Natural killer cell (primary cell): ENCODE measurements at regions not wholly inside any gene's neighbourhood (a gene's known extent, or its start where the extent isn't known, plus 50 kb on each side); places are given as distances from the start of the nearest gene placed in this dataset.

Experiments used
- ATAC-seq, 3 donors: fragments of 150-1000 bp in 2 of 3; fragments of 200-7000 bp in 1 of 3; cut with Tn5 transposase; 1 replicate in 1 of 3; 2 replicates in 2 of 3; pipeline ENCODE4 v1.10.0; 2021; ENCODE audit warnings: mild to moderate bottlenecking in 2 of 3, moderate library complexity in 2 of 3
- DNase-seq, 2 donors: peaks; one replicate each; pipeline versions ENCODE4 v3.0.0 to v3.0.0-alpha.2; 2013 to 2021; ENCODE audit warnings: mixed read lengths in 1 of 2
- H3K27ac ChIP-seq: one replicate; pipeline ENCODE4 v1.5.1; 2013; ENCODE audit warnings: mild to moderate bottlenecking, low read length
- H3K27me3 ChIP-seq: one replicate; pipeline ENCODE4 v1.6.1; 2013; ENCODE audit warnings: low read length; ENCODE audit not compliant: control insufficient read depth, insufficient read depth
- H3K36me3 ChIP-seq: one replicate; pipeline ENCODE4 v1.6.1; 2013; ENCODE audit warnings: low read length; ENCODE audit not compliant: control insufficient read depth, insufficient read depth
- H3K4me1 ChIP-seq: one replicate; pipeline ENCODE4 v1.6.1; 2013; ENCODE audit warnings: low read length; ENCODE audit not compliant: control insufficient read depth, insufficient read depth
- H3K4me3 ChIP-seq: one replicate; pipeline ENCODE4 v1.5.1; 2013; ENCODE audit warnings: low read length
- H3K9me3 ChIP-seq: one replicate; pipeline ENCODE4 v1.6.1; 2013; ENCODE audit warnings: low read length; ENCODE audit not compliant: control insufficient read depth, insufficient read depth
- H3K27ac Mint-ChIP-seq, 2 donors: one replicate each; pipeline ENCODE4 v1.8.0; 2022; ENCODE audit warnings: mild to moderate bottlenecking in 2 of 2, mixed read lengths in 2 of 2, moderate library complexity in 1 of 2
- H3K27me3 Mint-ChIP-seq, 2 donors: one replicate each; pipeline ENCODE4 v1.8.0; 2022; ENCODE audit warnings: low read depth in 2 of 2, mixed read lengths in 2 of 2
- H3K36me3 Mint-ChIP-seq: one replicate; pipeline ENCODE4 v1.8.0; 2022; ENCODE audit warnings: mixed read lengths
- H3K4me1 Mint-ChIP-seq, 2 donors: one replicate each; pipeline ENCODE4 v1.8.0; 2022; ENCODE audit warnings: mixed read lengths in 2 of 2
- H3K4me3 Mint-ChIP-seq: one replicate; pipeline ENCODE4 v1.8.0; 2022; ENCODE audit warnings: mild to moderate bottlenecking, moderate library complexity, mixed read lengths
- H3K9me3 Mint-ChIP-seq, 2 donors: one replicate each; pipeline ENCODE4 v1.8.0; 2022; ENCODE audit warnings: mixed read lengths in 2 of 2
- WGBS: methylation state at CpG from one replicate; pipeline ENCODE4 v1.1.7; 2013; ENCODE audit warnings: missing lambda C conversion rate; ENCODE audit not compliant: insufficient coverage; 5-methylcytosine and 5-hydroxymethylcytosine counted together
- intact Hi-C: fragments of 100-400 bp; cut with micrococcal nuclease; formaldehyde crosslinking; loops from one replicate; pipeline ENCODE4 v1.14.2; 2022
- TF ChIP-seq, protein P1 (sequence below): fragments of 200-600 bp; IDR thresholded peaks from one replicate; pipeline ENCODE4 v1.8.0; 2022; ENCODE audit warnings: antibody characterized with exemption

DNA sequence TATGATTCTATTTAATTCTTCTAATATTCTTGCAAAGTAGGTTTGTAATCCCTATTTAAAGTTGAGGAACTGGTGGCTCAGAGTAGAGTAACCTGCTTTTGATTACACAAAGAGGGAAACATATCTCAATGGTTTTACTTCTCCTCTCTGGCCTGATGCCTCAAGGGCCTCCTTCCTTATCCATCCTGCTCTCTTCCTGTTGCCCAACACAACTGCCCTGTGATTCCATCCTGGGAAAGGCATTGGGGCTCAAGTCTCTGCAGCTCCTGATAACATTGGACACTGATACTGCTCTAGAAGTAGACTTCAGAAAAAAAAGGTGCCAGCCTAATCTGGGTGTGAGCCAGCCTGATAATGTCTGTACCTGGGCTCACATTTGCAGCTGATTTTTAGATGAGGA is 75.8 kb downstream of the RDH14 start:
- Histone ChIP-seq H3K27ac (no peak overlapping the region), H3K36me3 (no peaks in the 10 kb centered on the region), H3K4me3 (no peak overlapping the region), H3K4me1 (no peaks in the 10 kb centered on the region), H3K27me3 (no peaks in the 10 kb centered on the region), H3K9me3 (no peaks in the 10 kb centered on the region)
- H3K4me3 Mint-ChIP-seq = no peak overlapping the region
- no peaks in the 10 kb centered on the region for H3K9me3 Mint-ChIP-seq
- H3K27me3 Mint-ChIP-seq = peaks cover 2 to 7% of the 10 kb centered on the region in 2 donors
- TF ChIP-seq, protein P1, sequence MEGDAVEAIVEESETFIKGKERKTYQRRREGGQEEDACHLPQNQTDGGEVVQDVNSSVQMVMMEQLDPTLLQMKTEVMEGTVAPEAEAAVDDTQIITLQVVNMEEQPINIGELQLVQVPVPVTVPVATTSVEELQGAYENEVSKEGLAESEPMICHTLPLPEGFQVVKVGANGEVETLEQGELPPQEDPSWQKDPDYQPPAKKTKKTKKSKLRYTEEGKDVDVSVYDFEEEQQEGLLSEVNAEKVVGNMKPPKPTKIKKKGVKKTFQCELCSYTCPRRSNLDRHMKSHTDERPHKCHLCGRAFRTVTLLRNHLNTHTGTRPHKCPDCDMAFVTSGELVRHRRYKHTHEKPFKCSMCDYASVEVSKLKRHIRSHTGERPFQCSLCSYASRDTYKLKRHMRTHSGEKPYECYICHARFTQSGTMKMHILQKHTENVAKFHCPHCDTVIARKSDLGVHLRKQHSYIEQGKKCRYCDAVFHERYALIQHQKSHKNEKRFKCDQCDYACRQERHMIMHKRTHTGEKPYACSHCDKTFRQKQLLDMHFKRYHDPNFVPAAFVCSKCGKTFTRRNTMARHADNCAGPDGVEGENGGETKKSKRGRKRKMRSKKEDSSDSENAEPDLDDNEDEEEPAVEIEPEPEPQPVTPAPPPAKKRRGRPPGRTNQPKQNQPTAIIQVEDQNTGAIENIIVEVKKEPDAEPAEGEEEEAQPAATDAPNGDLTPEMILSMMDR = no peak
- DNase-seq (no peak), ATAC-seq (no peak)
- intact Hi-C loops = no loop called here
- H3K4me1 Mint-ChIP-seq = no peaks in the 10 kb centered on the region
- no peaks in the 10 kb centered on the region for H3K36me3 Mint-ChIP-seq
- no peak overlapping the region for H3K27ac Mint-ChIP-seq

DNA sequence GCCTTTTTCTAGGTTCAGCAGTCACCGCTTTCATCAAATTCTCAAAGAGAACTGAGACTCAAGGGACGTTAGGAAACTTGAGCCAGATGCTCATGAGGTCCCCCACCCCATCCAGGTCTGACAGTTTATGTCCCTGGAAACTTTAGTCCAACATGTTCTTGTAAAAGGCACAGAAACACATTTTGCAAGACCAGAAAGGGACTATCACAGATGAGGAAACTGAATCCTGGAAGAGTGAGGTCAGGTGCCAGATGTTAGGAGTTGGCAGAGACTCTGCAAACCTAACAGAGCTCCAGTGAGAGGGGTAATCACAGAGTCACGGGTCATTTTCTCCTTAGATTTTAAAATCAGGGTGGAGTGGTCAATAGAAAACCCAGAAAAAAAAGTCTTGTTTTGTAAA is 76.6 kb downstream of the RDH14 start:
- no peaks in the 10 kb centered on the region for H3K4me1 Mint-ChIP-seq
- no peak for DNase-seq
- peaks cover 2 to 7% of the 10 kb centered on the region in 2 donors for H3K27me3 Mint-ChIP-seq
- Histone ChIP-seq H3K36me3 (no peaks in the 10 kb centered on the region), H3K4me3 (no peak overlapping the region), H3K9me3 (no peaks in the 10 kb centered on the region), H3K27me3 (no peaks in the 10 kb centered on the region), H3K27ac (no peak overlapping the region), H3K4me1 (no peaks in the 10 kb centered on the region)
- intact Hi-C loops = no loop called here
- no peaks in the 10 kb centered on the region for H3K9me3 Mint-ChIP-seq
- H3K4me3 Mint-ChIP-seq = no peak overlapping the region
- ATAC-seq = no peak
- TF ChIP-seq, protein P1 = no peak
- 87% methylated on average over 3 of the region's 3 CpGs for WGBS
- H3K36me3 Mint-ChIP-seq = no peaks in the 10 kb centered on the region
- no peak overlapping the region for H3K27ac Mint-ChIP-seq

DNA sequence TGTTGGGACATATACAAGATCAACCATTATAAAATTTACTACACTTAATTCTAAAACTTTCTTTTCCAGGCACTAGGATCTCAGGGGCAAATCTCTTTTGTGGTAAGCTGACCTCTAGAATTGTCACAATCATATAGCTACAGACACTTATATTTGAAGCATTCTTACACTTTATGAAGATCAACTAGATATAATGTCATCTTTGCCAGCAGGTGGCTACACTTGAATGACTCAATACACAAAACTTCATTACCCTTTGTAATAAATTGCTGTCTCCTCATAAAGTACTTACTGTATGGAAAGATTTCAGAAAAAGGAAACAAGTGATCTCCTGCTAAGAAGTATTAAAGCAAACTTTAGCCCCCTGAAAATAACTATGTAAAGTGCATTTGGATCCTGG is 77.8 kb downstream of the RDH14 start:
- DNase-seq = no peak
- ATAC-seq = no peak
- TF ChIP-seq, protein P1 = no peak
- H3K27ac Mint-ChIP-seq = no peak overlapping the region
- H3K4me3 ChIP-seq = no peak overlapping the region
- H3K9me3 Mint-ChIP-seq = no peaks in the 10 kb centered on the region
- no peaks in the 10 kb centered on the region for H3K27me3 ChIP-seq
- intact Hi-C loops = no loop called here
- H3K4me1 Mint-ChIP-seq = no peaks in the 10 kb centered on the region
- H3K4me1 ChIP-seq = no peaks in the 10 kb centered on the region
- H3K27me3 Mint-ChIP-seq = peaks cover 4 to 5% of the 10 kb centered on the region in 2 donors
- no peaks in the 10 kb centered on the region for H3K36me3 Mint-ChIP-seq
- no peak overlapping the region for H3K4me3 Mint-ChIP-seq
- no peaks in the 10 kb centered on the region for H3K9me3 ChIP-seq
- no peaks in the 10 kb centered on the region for H3K36me3 ChIP-seq
- no peak overlapping the region for H3K27ac ChIP-seq

DNA sequence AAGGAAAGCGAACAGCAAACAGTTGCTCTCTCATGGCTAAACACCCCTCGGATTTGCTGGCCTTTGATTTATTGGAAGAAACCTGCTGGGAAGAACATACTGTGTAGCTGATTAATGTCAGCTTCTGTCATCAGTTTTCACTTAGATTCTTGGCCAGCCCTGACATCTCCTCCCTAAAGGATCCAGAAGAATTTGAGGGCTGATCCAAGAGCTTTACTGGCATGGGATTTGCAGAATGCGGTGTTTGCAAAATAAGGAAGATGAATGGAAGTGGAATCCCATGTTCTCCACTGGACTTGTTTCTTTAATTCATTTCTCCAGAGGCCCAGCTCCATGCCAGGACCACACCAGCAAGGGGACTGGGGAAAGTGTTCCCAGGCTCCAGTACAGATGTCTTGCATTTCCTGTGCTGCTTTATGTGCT is 80.5 kb downstream of the RDH14 start:
- Mint-ChIP-seq H3K9me3 (no peaks in the 10 kb centered on the region), H3K27me3 (peaks cover 4 to 6% of the 10 kb centered on the region in 2 donors), H3K4me3 (no peak overlapping the region), H3K36me3 (no peaks in the 10 kb centered on the region), H3K27ac (no peak overlapping the region), H3K4me1 (no peaks in the 10 kb centered on the region)
- DNase-seq (no peak), ATAC-seq (no peak)
- Histone ChIP-seq H3K9me3 (no peaks in the 10 kb centered on the region), H3K4me3 (no peak overlapping the region), H3K4me1 (no peaks in the 10 kb centered on the region), H3K27me3 (no peaks in the 10 kb centered on the region), H3K36me3 (no peaks in the 10 kb centered on the region), H3K27ac (no peak overlapping the region)
- TF ChIP-seq, protein P1 = no peak
- intact Hi-C loops = no loop called here
- WGBS = 80% methylated on average over 3 of the region's 3 CpGs
